ENCODE measurements at regions not wholly inside any gene's neighbourhood (a gene's known extent, or its start where the extent isn't known, plus 50 kb on each side); places are given as distances from the start of the nearest gene placed in this dataset.

GRCh38 chr1:22268327-22268726, 125.4 kb upstream of the WNT4 start:
- no peak for DNase-seq

DNA sequence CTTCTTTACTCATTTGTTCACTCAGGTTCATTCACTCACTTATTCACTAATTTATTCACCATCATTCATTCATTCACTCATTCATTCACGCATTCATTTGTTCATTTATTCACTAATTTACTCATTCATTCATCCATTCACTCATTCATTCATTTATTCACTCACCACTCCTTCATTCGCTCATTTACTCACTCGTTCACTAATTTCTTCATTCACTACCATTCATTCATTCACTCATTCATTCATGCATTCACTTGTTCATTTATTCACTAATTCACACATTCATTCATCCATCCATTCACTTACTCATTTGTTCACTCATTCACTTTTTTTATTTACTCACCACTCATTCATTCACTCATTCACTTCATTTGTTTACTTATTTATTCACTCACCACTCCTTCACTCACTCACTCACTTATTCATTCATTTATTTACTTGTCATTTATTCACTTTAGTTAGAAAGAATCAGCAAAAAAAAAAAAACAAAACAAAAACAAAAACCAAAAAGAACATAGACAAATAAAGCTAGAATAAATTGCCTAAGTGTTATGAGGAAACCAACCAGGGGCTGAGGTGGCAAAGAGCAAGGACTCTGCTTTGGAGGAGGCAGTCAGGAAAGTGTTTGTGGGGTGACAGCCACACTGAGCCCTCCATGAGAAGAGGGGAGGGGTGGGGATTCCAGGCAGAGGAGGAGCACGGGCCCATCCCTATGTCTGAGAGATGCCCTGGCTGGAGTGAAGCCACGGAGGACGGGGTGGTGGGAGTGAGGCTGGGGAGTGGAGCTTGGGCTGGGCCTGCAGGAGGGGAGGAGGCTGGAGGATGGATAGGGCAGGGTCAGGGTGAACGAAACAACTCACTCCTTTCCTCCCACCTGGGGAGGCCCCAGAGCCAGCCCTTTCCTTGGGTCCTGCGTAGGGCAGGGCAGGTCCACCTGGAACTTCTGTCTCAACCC, 129.2 kb upstream of the WNT4 start:
- DNase-seq = no peak

- no peak for DNase-seq
Measured at GRCh38 chr1:22273686-22274681, 131.1 kb upstream of the WNT4 start.

DNA sequence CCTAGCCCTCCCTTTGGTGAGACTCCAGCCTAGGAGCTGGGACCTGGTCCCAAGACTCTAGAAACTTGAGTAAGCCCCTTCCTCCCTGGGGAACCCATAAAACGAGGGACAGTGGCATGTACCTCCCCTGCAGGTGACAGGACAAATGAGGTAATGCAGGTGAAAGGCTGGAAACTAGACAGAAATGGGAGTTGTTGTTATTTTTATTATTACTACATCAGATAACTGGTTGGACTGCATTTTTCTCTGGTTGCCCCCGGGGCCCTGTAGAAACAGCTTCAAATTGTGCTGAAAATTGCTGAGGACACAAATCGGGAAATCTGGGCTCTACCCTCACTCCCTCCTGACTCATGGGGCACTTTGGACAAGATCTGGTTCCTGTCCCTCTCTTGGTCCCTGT, 132.3 kb upstream of the WNT4 start:
- DNase-seq = no peak

DNA sequence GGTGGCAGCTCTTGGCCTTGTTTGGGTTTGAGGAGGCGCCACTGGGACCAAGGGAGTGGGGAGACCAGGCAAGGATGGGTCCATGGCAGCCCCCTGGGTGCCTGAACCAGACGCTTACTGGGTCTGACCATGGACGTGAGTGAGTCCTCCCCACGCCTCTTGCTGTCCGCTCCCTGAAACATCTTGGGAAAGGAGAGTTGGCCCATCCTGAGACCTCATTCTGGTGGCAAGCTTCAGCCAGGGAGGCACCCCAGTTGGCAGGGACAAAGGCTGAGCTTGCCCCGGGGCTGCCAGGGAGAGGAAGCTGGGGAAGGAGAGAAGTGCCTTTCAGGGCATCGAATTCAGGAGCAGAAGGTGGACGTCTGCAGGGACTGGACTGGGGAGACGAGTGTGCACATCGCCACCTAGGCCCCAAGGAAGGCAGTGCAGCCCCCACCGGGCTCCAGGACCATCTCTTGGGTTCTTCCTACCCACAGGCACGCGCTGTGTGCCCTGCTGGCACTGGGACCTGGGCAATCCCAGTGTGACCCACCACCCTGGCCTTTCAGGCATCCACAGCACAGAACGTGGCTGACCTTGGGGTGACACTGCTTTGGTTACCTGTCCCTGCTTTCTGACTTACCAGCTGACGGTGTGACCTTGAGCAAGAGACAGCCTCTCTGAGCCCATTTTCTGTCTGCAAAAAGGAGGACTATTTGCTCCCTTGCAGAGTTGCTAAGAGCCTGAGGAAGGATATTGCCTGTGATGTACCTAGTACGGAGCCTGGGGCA, 132.9 kb upstream of the WNT4 start:
- DNase-seq = no peak

DNA sequence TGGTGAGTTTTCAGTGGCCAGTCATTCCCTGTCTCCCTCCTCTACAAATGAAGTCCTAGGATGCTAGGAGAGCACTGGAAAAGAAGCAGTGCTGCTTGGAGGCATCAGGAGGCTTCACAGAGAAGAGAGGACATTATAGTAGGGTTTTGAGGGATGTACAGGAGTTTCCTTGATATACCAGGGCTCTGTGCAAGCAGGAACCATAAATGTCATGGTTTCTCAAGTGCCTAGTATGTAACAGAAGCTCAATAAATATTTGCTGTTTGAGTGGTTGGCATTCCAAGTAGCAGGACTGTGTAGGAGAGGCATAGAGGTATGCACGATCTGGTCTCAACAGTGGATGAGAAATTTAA, 133.5 kb upstream of the WNT4 start:
- DNase-seq = no peak

DNA sequence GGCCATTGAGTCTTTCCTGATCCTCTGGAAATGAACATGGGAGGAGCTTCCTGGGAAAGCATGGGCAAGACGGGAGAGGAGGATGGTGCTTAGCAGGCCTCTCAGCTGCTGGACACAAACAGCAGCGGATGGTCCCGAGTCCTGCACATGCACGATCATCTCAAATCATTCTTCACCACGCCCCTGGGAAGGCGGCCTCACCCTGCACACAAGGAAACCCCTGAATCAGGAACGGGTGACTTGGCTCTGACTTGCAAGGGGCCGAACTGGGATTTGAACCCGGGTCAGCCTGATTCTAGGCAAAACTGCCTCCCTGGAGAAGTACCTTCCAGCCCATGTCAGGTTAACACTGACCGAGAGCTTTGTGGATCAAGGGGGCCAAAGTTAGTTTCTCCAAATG, 134.8 kb upstream of the WNT4 start:
- no peak for DNase-seq

- DNase-seq = no peak
Measured at GRCh38 chr1:22279735-22280134, 136.8 kb upstream of the WNT4 start.

GRCh38 chr1:22280526-22280925, 137.6 kb upstream of the WNT4 start:
- DNase-seq = no peak

- no peak for DNase-seq
Measured at GRCh38 chr1:22281521-22282363, 138.8 kb upstream of the WNT4 start.

- no peak for DNase-seq
Measured at GRCh38 chr1:22282364-22282995, 139.6 kb upstream of the WNT4 start.

DNA sequence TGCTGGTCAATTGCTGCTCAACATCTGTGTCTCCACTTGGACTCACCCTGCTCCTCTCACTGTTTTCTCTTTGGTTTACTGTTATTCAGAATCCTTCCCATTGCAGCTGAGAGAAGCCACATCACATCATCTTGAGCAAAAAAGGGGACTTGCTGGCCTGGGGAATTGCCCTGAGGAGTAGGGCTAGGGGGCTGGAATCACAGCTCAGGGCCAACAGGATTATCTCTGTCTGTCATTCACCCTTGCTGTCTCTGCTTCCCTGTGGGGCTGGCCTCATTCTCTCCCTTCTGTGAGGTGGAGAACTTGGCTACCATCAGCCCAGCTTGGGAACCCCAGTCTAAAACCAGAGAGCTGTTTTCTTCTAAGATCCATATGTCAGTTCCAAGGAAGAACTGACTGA, 140.7 kb upstream of the WNT4 start:
- no peak for DNase-seq

DNA sequence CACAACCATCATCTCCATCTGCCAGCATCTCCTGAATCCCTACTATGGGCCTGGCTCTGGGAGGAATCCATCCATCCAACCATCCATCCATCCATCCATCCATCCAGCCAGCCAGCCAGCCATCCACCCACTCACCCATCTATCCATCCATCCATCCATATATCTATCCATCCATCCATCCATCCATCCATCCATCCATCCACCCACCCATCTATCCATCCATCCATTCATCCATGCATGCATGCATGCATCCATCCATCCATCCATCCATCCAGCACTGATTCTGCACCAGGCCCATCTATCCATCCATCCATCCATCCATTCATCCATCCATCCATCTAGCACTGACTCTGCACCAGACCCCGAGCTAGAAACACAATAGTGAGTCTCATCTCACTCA, 141.3 kb upstream of the WNT4 start:
- DNase-seq = no peak

DNA sequence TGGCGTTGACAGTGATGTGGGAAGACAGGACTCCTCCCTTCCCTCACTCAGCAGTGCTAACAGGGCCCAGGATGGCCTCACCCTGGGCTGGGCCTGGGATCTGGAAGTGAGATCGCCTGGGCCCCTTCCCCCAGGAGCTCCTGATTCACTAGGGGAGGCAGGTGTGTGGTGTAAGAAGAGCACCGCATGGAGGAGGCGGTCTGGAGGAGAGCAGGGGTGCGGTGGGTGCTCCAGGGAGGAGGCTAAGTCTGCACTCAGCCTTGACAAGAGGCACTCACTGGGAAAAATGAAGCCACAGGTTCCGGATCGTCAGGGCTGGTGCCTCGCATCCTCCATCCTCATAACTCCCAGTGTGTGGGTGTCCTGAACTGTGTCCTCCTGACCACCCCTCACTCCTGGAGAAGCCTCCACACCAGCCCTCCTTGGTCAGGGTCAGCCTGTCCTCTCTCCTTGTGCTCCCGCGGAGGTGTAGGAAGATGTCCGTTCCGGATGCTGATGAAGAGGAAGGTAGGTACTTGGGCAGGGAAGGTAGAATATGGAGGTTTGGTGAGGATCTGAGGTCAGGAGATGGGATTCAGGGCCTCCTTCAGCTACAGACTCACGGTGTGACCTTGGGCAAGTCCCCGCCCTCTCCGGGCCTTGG, 142.1 kb upstream of the WNT4 start:
- no peak for DNase-seq

DNA sequence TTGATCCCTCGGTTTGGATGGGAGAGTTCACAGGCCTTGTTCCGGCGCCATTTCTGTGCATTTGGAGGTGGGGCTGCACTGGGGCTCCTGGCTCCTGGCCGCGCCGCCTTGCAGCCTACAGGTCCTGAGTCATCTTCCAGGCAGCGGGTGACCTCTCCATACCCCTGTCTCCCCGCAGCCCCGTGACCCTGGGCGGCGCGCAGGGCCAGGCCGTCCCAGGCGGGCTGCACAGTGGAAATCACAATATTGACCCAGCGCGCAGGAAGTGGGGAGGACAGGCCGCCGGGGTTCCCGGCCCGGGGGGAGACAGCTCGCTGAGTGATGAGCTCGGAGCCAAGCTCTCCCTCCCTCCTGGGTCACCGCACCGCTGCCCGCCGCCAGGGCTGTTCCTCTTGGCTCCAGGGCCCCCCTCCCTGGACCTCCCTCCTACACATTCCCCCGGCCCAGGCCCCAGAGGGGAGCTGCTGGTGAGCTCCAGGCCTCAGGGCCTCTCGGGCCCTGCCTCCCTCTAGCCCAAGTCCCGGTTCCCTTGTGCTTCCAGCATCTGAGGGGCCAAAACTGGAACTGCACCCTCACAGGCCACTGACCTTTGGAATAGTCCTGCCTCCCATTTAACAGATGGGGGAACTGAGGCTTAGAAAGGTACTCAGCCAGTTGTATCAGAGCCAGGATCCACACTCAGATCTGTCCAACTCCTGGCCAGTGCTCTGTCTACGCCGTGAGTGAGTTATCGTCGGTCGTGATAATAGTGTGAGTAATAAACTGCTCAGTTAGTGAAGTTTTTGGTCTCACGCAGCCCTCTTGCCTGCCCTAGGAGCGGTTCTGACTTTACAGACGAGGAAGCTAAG, 142.9 kb upstream of the WNT4 start:
- DNase-seq = no peak

GRCh38 chr1:22286491-22286890, 143.6 kb upstream of the WNT4 start:
- DNase-seq = no peak

DNA sequence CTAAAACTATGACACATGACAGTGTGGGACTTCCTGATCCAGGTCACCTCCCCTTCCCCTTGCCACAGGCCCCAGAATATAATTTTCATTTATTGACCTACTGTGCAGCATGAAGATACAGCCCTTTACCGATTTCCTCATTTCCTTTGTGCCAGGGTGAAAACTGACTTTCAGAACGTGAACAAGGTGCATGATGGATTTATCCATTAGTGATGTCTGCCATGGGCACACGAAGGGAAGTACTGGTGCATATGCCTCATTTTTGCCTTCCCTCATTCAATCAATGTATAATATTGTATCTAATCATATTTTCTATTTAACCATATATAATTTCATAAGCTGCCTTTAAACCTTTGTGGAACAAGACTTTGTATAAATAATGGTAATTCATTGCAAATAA, 144.4 kb upstream of the WNT4 start:
- DNase-seq = no peak

- no peak for DNase-seq
Measured at GRCh38 chr1:22287946-22288520, 145.1 kb upstream of the WNT4 start.

- no peak for DNase-seq
Measured at GRCh38 chr1:22288593-22289241, 145.8 kb upstream of the WNT4 start.
